NOMO-1 treated with DMSO at 0.1 percent for 48 hours (cell line): ENCODE measurements at regions not wholly inside any gene's neighbourhood (a gene's known extent, or its start where the extent isn't known, plus 50 kb on each side); places are given as distances from the start of the nearest gene placed in this dataset.

Experiments
- DNase-seq: peaks from one replicate; lab custom pipeline; 2025; ENCODE audit not compliant: unreplicated experiment; lab: John Stamatoyannopoulos, UW

- DNase-seq = no peak
These were observed 59.2 kb upstream of the SPRY4 start for GRCh38 chr5:142384014-142384413.

GRCh38 chr5:142382186-142382585 lies 57.4 kb upstream of the SPRY4 start:
- no peak for DNase-seq

GRCh38 chr5:142378737-142379634 lies 54.2 kb upstream of the SPRY4 start:
- DNase-seq = no peak

GRCh38 chr5:142375944-142376411 lies 51.2 kb upstream of the SPRY4 start:
- no peak for DNase-seq
